ENCODE measurements at regions not wholly inside any gene's neighbourhood (a gene's known extent, or its start where the extent isn't known, plus 50 kb on each side); places are given as distances from the start of the nearest gene placed in this dataset.
"Not testable (repeated sequence)": the region's sequence is repeated elsewhere in the genome, so short reads cannot be mapped to it uniquely, and the experiment has no call there.

GRCh38 chr9:19873188-19873587 is 84.4 kb upstream of the SLC24A2 start:
- H2AFZ ChIP-seq (ENCODE audit: insufficient read depth, low read depth, low read length, poor library complexity, severe bottlenecking); CTCF ChIA-PET; H3K9ac ChIP-seq (ENCODE audit: low read length); H3K27me3 Mint-ChIP-seq; ATAC-seq (ENCODE audit: low read depth); H3K4me2 ChIP-seq (replicated peaks; ENCODE audit: low read depth, low read length, poor library complexity, severe bottlenecking); H3K9me3 ChIP-seq (ENCODE audit: control extremely low read depth in 1 of 3, control insufficient read depth in 2 of 3, insufficient read depth in 1 of 3, low read length in 2 of 3); DNase-seq; intact Hi-C loops (cut with micrococcal nuclease); H3K36me3 ChIP-seq (replicated peaks in 1 of 2; ENCODE audit: control extremely low read depth in 1 of 2, control insufficient read depth in 1 of 2, extremely low read depth in 1 of 2, insufficient read depth in 2 of 2, low read length in 1 of 2); H3K4me1 ChIP-seq (ENCODE audit: control insufficient read depth in 2 of 2, insufficient read depth in 2 of 2, low read length in 2 of 2); H3K4me3 ChIP-seq (ENCODE audit: control extremely low read depth in 1 of 5, extremely low read depth in 1 of 5, insufficient read depth in 1 of 5, low read depth in 2 of 5, low read length in 4 of 5); H3K9me3 Mint-ChIP-seq (ENCODE audit: insufficient read depth); H4K20me1 ChIP-seq (ENCODE audit: control insufficient read depth, insufficient read depth, low read length, poor library complexity, severe bottlenecking); H3K27ac ChIP-seq (ENCODE audit: low read length in 2 of 2); H3K4me1 Mint-ChIP-seq; H3K79me2 ChIP-seq (ENCODE audit: control insufficient read depth, insufficient read depth, low read length); H3K27ac Mint-ChIP-seq; H3K4me3 Mint-ChIP-seq; H3K27me3 ChIP-seq (replicated peaks in 1 of 4; ENCODE audit: control extremely low read depth in 1 of 4, control insufficient read depth in 3 of 4, insufficient read depth in 4 of 4, low read length in 3 of 4); POLR2A ChIA-PET: not testable (repeated sequence)
- TF ChIP-seq CTCF (IDR thresholded peaks at IDR 0.05), result peak; percentile 53
- 82% methylated on average over 2 of the region's 2 CpGs for WGBS (ENCODE audit: insufficient coverage)

GRCh38 chr9:19870988-19871387 is 82.2 kb upstream of the SLC24A2 start:
- no peaks in the 10 kb centered on the region for H3K9me3 Mint-ChIP-seq (ENCODE audit: insufficient read depth)
- Histone ChIP-seq H3K4me3 (ENCODE audit: control extremely low read depth in 1 of 5, extremely low read depth in 1 of 5, insufficient read depth in 1 of 5, low read depth in 2 of 5, low read length in 4 of 5) (no peak overlapping the region), H3K27ac (ENCODE audit: low read length in 2 of 2) (no peak overlapping the region), H3K9ac (ENCODE audit: low read length) (no peak overlapping the region), H3K4me1 (ENCODE audit: control insufficient read depth in 2 of 2, insufficient read depth in 2 of 2, low read length in 2 of 2) (no peaks in the 10 kb centered on the region), H3K9me3 (ENCODE audit: control extremely low read depth in 1 of 3, control insufficient read depth in 2 of 3, insufficient read depth in 1 of 3, low read length in 2 of 3) (peaks cover 0 to 2% (median 2%) of the 10 kb centered on the region in 3 donors), H3K79me2 (ENCODE audit: control insufficient read depth, insufficient read depth, low read length) (no peaks in the 10 kb centered on the region), H4K20me1 (ENCODE audit: control insufficient read depth, insufficient read depth, low read length, poor library complexity, severe bottlenecking) (no peaks in the 10 kb centered on the region), H3K27me3 (replicated peaks in 1 of 4; ENCODE audit: control extremely low read depth in 1 of 4, control insufficient read depth in 3 of 4, insufficient read depth in 4 of 4, low read length in 3 of 4) (no peaks in the 10 kb centered on the region), H3K36me3 (replicated peaks in 1 of 2; ENCODE audit: control extremely low read depth in 1 of 2, control insufficient read depth in 1 of 2, extremely low read depth in 1 of 2, insufficient read depth in 2 of 2, low read length in 1 of 2) (no peaks in the 10 kb centered on the region), H3K4me2 (replicated peaks; ENCODE audit: low read depth, low read length, poor library complexity, severe bottlenecking) (no peak overlapping the region), H2AFZ (ENCODE audit: insufficient read depth, low read depth, low read length, poor library complexity, severe bottlenecking) (no peak overlapping the region)
- H3K27ac Mint-ChIP-seq, result no peak overlapping the region
- no peak overlapping the region for H3K4me3 Mint-ChIP-seq
- TF ChIP-seq EZH2 (IDR thresholded peaks at IDR 0.05; ENCODE audit: borderline replicate concordance, insufficient read depth, low read depth, low read length, poor library complexity, severe bottlenecking) (no peak), CTCF (IDR thresholded peaks at IDR 0.05) (no peak)
- POLR2A ChIA-PET, result no interaction called here
- H3K27me3 Mint-ChIP-seq, result peaks cover 3% of the 10 kb centered on the region
- CTCF ChIA-PET, result no interaction called here
- H3K4me1 Mint-ChIP-seq, result no peaks in the 10 kb centered on the region
- intact Hi-C loops (cut with micrococcal nuclease), result no loop called here
- no CpG with 5 or more reads among the region's 2 CpGs for WGBS (ENCODE audit: insufficient coverage)
- DNase-seq (no peak), ATAC-seq (ENCODE audit: low read depth) (no peak)

Measured in B cell (primary cell).